Suprapubic skin (tissue), 3 donors: ENCODE measurements at regions not wholly inside any gene's neighbourhood (a gene's known extent, or its start where the extent isn't known, plus 50 kb on each side); places are given as distances from the start of the nearest gene placed in this dataset.
"Not testable (repeated sequence)": the region's sequence is repeated elsewhere in the genome, so short reads cannot be mapped to it uniquely, and the experiment has no call there.

Source experiments
- CTCF ChIP-seq, 2 donors: fragments of 200-600 bp in 1 of 2; fragments of 450-650 bp in 1 of 2; sonication (generic) in 1 of 2; IDR thresholded peaks; one replicate each; pipeline ENCODE4 v1.5.1; 2016 to 2019; ENCODE audit warnings: antibody characterized with exemption in 2 of 2, mild to moderate bottlenecking in 1 of 2, moderate library complexity in 1 of 2
- POLR2AphosphoS5 ChIP-seq, 3 donors: sonication (generic); formaldehyde crosslinking; IDR thresholded peaks; one replicate each; pipeline ENCODE4 v1.6.1; 2017; ENCODE audit warnings: antibody characterized with exemption in 3 of 3

GRCh38 chr2:91574255-91574654 lies 2882.8 kb downstream of the RPIA start:
- TF ChIP-seq CTCF, POLR2AphosphoS5 (IDR thresholded peaks at IDR 0.05): not testable (repeated sequence)
